CD4-positive, alpha-beta T cell treated with Interleukin-1 beta for 1 hour (primary cell): ENCODE measurements at regions not wholly inside any gene's neighbourhood (a gene's known extent, or its start where the extent isn't known, plus 50 kb on each side); places are given as distances from the start of the nearest gene placed in this dataset.
A peak's percentile ranks its signal among the peaks of the same experiment; 100 is the strongest.

Source experiments
- DNase-seq, 2 donors: peaks; one replicate each; pipeline ENCODE4 v3.0.0-alpha.2; 2020 to 2022

DNA sequence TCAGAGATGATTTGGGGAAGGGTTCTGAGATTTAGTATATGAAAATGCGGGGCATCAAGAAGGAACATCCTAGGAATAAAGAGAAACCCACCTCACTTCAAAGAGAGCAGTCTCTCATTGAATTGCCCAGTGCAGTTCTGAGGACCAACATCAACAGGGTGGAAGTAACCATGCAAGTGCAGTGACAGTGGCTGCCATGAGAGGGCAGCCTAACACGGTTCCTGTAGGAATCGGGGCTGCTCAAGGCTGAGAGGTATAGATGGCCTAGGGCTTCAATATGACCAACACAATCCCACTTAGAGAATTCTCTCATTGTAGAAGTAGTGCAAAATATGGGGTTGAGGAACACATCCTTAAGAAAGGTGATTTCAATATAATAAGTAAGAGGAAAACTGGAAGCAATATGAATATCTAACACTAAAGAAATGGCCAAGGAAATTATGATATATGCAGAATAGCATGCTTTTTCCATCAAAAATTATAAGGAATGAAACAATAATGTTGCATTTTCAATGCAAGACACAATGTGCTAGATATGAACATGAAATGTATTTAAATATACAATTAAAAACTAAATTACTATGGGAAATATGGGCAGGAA is 51.1 kb upstream of the ARRDC4 start:
- DNase-seq, result peak; percentile 44 to 50
